AG04450 (cell line): ENCODE measurements at regions not wholly inside any gene's neighbourhood (a gene's known extent, or its start where the extent isn't known, plus 50 kb on each side); places are given as distances from the start of the nearest gene placed in this dataset.
"Not testable (repeated sequence)": the region's sequence is repeated elsewhere in the genome, so short reads cannot be mapped to it uniquely, and the experiment has no call there.

ENCODE experiments used
- CTCF ChIA-PET: fragments of 300-600, 350-600 bp; formaldehyde crosslinking; extraction: SDS; loops from one replicate; lab custom pipeline; 2022; ENCODE audit warnings: antibody characterized with exemption, inconsistent platforms; lab: Charles Lee
- POLR2A ChIA-PET: fragments of 350-600 bp; formaldehyde crosslinking; extraction: SDS; loops from one replicate; lab custom pipeline; 2021; ENCODE audit warnings: antibody characterized with exemption, inconsistent platforms; lab: Yijun Ruan, JAX
- DNase-seq: peaks from one replicate; pipeline ENCODE4 v3.0.0-alpha.2; 2011; ENCODE audit warnings: low read depth, low spot score
- H3K27ac ChIP-seq: one replicate; pipeline ENCODE4 v1.5.1; 2012; ENCODE audit warnings: low read depth, low read length, control low read depth
- H3K27me3 ChIP-seq: one replicate; pipeline ENCODE4 v1.6.0; 2012; ENCODE audit warnings: low read length; ENCODE audit not compliant: control insufficient read depth, insufficient read depth
- H3K4me3 ChIP-seq: 2 replicates; pipeline ENCODE4 v1.5.1; 2011; ENCODE audit warnings: mild to moderate bottlenecking, low read depth, low read length, control low read depth
- H3K9me3 ChIP-seq: 2 replicates; pipeline ENCODE4 v1.5.1; 2012; ENCODE audit warnings: low read length; ENCODE audit not compliant: control insufficient read depth, insufficient read depth
- TF ChIP-seq, protein P1 (sequence below): IDR thresholded peaks from 2 replicates; pipeline ENCODE4 v1.5.1; 2011; ENCODE audit warnings: low read depth, low read length, control low read depth, inconsistent platforms

DNA sequence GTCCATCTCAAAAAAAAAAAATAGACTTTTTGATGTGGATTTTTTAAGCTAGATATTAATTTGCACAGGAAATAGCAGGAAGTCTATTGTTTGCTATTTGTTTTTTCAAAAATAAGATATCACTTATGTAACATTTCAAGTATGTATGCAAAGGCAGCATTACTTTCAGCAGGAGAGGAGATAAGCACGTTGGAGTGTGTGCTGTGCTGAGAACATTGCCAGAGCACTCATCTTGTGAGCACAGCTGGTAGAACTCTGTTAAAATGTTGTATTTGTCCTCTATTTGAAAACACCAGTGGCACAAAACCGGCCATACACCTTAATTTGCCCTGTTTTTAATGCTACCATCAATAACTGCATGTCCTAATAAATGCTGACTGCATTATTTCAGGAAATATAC is 1061.9 kb upstream of the CDH18 start:
- TF ChIP-seq, protein P1, sequence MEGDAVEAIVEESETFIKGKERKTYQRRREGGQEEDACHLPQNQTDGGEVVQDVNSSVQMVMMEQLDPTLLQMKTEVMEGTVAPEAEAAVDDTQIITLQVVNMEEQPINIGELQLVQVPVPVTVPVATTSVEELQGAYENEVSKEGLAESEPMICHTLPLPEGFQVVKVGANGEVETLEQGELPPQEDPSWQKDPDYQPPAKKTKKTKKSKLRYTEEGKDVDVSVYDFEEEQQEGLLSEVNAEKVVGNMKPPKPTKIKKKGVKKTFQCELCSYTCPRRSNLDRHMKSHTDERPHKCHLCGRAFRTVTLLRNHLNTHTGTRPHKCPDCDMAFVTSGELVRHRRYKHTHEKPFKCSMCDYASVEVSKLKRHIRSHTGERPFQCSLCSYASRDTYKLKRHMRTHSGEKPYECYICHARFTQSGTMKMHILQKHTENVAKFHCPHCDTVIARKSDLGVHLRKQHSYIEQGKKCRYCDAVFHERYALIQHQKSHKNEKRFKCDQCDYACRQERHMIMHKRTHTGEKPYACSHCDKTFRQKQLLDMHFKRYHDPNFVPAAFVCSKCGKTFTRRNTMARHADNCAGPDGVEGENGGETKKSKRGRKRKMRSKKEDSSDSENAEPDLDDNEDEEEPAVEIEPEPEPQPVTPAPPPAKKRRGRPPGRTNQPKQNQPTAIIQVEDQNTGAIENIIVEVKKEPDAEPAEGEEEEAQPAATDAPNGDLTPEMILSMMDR: no peak
- DNase-seq: no peak
- Histone ChIP-seq H3K9me3 (peaks cover 6% of the 10 kb centered on the region), H3K4me3 (no peak overlapping the region), H3K27ac (no peak overlapping the region), H3K27me3 (no peaks in the 10 kb centered on the region)
- POLR2A ChIA-PET: no interaction called here
- CTCF ChIA-PET: no interaction called here

DNA sequence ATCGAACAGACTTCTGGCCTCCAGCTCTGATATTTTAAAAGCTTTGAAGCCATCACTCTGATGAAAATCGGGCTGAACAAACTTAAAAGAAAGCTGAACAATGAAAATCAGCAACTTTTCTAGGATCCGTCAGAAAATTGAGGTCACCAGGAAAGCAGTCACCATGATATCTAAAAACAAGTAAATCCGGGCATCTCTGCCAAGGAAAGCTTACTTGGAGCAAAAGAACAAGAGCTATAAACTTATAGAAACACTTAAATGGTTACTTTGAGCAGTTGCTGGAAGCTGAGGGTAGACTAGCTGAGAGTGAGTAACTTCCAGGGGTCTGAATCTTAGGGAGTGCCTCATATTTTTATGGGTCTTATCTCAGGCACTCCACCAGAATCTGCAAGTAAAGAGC is 1043.0 kb upstream of the CDH18 start:
- no peak overlapping the region for H3K4me3 ChIP-seq
- TF ChIP-seq, protein P1: no peak
- ChIA-PET CTCF (interaction anchor here (1.0 kb wide), 1 partner anchor 10 kb away, joined by 3 read pairs; no protein-coding TSS in a partner anchor), POLR2A (no interaction called here)
- no peak overlapping the region for H3K27ac ChIP-seq
- no peak for DNase-seq
- no peaks in the 10 kb centered on the region for H3K9me3 ChIP-seq
- H3K27me3 ChIP-seq: no peaks in the 10 kb centered on the region

DNA sequence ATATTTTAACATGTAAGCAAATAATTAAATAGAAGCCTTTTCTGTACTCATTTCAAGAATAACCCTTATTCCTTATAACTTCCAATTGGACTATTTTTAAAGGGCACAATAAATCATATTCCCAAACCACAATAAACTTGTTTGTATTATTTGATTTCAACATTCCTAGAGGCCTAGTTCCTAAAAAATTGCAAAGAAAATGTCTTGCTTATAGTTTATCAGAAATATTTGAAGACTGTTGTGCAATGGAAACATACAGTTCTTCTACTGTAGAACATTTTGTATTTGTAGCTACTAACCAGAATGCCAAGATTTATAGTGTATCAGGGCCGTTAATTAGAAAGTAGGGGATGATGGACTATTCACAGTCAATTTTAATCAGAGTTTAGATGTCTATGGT is 1037.0 kb upstream of the CDH18 start:
- H3K27ac ChIP-seq: no peak overlapping the region
- no peak for DNase-seq
- H3K27me3 ChIP-seq: no peaks in the 10 kb centered on the region
- no peak overlapping the region for H3K4me3 ChIP-seq
- ChIA-PET CTCF (no interaction called here), POLR2A (no interaction called here)
- H3K9me3 ChIP-seq: peaks cover 2% of the 10 kb centered on the region; the same call in 1 of the 2 replicates
- TF ChIP-seq, protein P1: no peak

DNA sequence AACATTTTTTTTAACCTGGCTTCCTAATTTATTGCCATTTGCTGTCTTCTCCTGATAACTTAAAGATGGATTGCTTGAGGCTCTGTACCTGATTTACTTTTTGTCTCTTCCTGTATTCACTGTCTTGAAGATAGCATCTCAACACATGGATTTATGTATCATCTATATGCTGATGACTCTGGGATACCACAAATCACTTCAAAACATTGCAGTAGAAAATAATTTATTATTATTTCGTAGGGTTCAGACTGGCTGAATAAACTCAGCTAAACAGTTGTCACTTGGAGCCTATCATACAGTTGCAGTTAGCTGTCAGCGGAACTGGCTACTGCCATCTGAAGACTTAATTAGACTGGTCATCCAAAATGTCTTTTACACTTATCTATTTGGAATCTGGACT is 1025.2 kb upstream of the CDH18 start:
- TF ChIP-seq, protein P1: no peak
- no peaks in the 10 kb centered on the region for H3K27me3 ChIP-seq
- H3K27ac ChIP-seq: no peak overlapping the region
- H3K4me3 ChIP-seq: no peak overlapping the region
- no peak for DNase-seq
- POLR2A ChIA-PET: no interaction called here
- CTCF ChIA-PET: no interaction called here
- H3K9me3 ChIP-seq: no peaks in the 10 kb centered on the region

DNA sequence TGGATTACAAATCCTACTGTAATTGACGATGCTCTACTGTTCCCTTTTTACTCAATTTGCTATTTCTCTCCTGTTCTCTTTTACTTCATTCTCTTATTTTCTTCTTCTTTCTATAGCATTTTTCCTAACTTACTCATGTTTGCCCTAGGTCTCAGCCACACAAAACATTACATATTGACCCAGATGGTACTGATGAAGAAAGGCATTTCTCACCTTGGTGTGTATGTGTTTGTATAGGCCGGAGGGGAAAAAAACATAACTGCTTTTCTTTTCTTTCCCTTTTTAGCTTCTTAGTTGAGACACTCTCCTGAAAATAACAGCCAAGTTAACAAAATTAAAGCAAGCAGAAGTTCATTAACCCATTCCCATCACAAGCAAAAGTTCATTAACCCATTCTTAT is 1019.8 kb upstream of the CDH18 start:
- Histone ChIP-seq H3K4me3 (no peak overlapping the region), H3K9me3 (no peaks in the 10 kb centered on the region), H3K27me3 (no peaks in the 10 kb centered on the region), H3K27ac (no peak overlapping the region)
- no peak for DNase-seq
- TF ChIP-seq, protein P1: no peak
- POLR2A ChIA-PET: no interaction called here
- CTCF ChIA-PET: no interaction called here

DNA sequence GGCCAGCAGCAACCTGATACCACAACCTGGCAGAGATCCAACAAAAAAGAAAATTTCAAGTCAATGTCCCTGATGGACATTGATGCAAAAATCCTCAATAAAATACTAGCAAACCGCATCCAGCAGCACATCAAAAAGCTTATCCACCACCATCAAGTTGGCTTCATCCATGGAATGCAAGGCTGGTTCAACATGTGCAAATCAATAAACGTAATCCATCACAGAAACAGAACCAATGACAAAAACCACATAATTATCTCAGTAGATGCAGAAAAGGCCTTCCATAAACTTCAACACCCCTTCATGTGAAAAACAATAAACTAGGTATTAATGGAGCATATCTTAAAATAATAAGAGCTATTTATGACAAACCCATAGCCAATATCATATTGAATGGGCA is 1000.9 kb upstream of the CDH18 start:
- POLR2A ChIA-PET, CTCF ChIA-PET, H3K27me3 ChIP-seq, DNase-seq, H3K27ac ChIP-seq, H3K4me3 ChIP-seq: not testable (repeated sequence)
- H3K9me3 ChIP-seq: peaks cover 13% of the 10 kb centered on the region; the same call in 1 of the 2 replicates
